ENCODE measurements at regions not wholly inside any gene's neighbourhood (a gene's known extent, or its start where the extent isn't known, plus 50 kb on each side); places are given as distances from the start of the nearest gene placed in this dataset.

GRCh38 chr14:37901978-37902377 lies 305.7 kb upstream of the SSTR1 start:
- DNase-seq, result no peak

- peak in 2 of 5 experiments; percentile 2 to 47 for DNase-seq
Observed at GRCh38 chr14:37903343-37904191, 304.1 kb upstream of the SSTR1 start.

GRCh38 chr14:37924622-37925021 lies 283.1 kb upstream of the SSTR1 start:
- no peak for DNase-seq

- DNase-seq, result no peak
Observed at GRCh38 chr14:37932008-37932407, 275.7 kb upstream of the SSTR1 start.

GRCh38 chr14:37932481-37932880 lies 275.2 kb upstream of the SSTR1 start:
- DNase-seq, result no peak

GRCh38 chr14:37936971-37937370 lies 270.7 kb upstream of the SSTR1 start:
- DNase-seq, result no peak

GRCh38 chr14:37939442-37940028 lies 268.2 kb upstream of the SSTR1 start:
- DNase-seq, result no peak

GRCh38 chr14:37945959-37946358 lies 261.7 kb upstream of the SSTR1 start:
- DNase-seq, result no peak

- DNase-seq, result no peak
Observed at GRCh38 chr14:37946819-37947218, 260.9 kb upstream of the SSTR1 start.

- DNase-seq, result no peak
Observed at GRCh38 chr14:37948266-37948665, 259.4 kb upstream of the SSTR1 start.

GRCh38 chr14:37968664-37969240 lies 239.0 kb upstream of the SSTR1 start:
- no peak for DNase-seq

GRCh38 chr14:37969511-37969979 lies 238.2 kb upstream of the SSTR1 start:
- no peak for DNase-seq

GRCh38 chr14:37970696-37971095 lies 237.0 kb upstream of the SSTR1 start:
- no peak for DNase-seq

- no peak for DNase-seq
Observed at GRCh38 chr14:37972941-37973887, 234.5 kb upstream of the SSTR1 start.

- DNase-seq, result no peak
Observed at GRCh38 chr14:37974421-37974820, 233.3 kb upstream of the SSTR1 start.

- no peak for DNase-seq
Observed at GRCh38 chr14:37977481-37977880, 230.2 kb upstream of the SSTR1 start.

GRCh38 chr14:37985826-37986470 lies 221.8 kb upstream of the SSTR1 start:
- DNase-seq, result peak in 4 of 5 experiments; percentile 14 to 66 (median 22)

GRCh38 chr14:37988472-37988871 lies 219.2 kb upstream of the SSTR1 start:
- no peak for DNase-seq

- no peak for DNase-seq
Observed at GRCh38 chr14:37991027-37991426, 216.7 kb upstream of the SSTR1 start.

- DNase-seq, result no peak
Observed at GRCh38 chr14:37992499-37992898, 215.2 kb upstream of the SSTR1 start.

GRCh38 chr14:37994846-37995372 lies 212.8 kb upstream of the SSTR1 start:
- DNase-seq, result no peak

- no peak for DNase-seq
Observed at GRCh38 chr14:37997017-37997416, 210.7 kb upstream of the SSTR1 start.
